ENCODE measurements at regions not wholly inside any gene's neighbourhood (a gene's known extent, or its start where the extent isn't known, plus 50 kb on each side); places are given as distances from the start of the nearest gene placed in this dataset.

DNA sequence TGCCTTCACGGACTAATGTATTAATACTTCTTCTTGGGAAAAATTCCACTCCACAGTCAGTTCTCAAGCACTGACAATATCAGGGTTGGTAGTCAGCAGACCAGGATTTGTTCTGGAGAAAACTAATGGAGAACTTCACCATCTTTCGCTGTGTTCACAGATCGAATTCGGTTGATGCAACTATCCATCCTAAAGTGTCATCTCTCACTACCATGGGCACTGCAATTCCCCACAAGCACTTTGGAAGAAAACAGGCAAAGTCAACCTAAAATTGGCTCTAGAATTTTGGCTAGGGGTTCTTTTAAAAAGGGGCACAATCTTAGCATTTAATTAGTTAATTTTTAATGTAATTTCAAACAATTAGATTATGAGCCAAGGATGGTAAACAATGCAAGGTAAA, 164.4 kb downstream of the HGF start:
- no peak for DNase-seq

DNA sequence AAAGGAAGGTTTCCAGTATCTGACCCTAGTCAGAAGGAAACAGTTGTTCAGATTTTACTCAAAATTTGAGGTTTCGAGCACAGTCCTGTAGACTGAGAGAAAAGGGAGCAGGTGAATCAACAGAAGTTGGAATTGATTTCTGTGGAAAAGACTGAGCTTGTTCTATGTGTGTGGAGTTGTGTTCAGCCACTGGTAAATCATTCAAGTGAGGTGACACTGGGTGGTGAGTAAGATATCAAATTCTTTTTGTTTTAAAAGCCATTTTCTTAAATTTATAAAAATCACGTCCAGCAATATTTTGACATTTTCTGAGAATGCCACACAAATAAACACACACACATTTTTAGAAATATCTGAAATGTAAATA, 165.1 kb downstream of the HGF start:
- DNase-seq: no peak

DNA sequence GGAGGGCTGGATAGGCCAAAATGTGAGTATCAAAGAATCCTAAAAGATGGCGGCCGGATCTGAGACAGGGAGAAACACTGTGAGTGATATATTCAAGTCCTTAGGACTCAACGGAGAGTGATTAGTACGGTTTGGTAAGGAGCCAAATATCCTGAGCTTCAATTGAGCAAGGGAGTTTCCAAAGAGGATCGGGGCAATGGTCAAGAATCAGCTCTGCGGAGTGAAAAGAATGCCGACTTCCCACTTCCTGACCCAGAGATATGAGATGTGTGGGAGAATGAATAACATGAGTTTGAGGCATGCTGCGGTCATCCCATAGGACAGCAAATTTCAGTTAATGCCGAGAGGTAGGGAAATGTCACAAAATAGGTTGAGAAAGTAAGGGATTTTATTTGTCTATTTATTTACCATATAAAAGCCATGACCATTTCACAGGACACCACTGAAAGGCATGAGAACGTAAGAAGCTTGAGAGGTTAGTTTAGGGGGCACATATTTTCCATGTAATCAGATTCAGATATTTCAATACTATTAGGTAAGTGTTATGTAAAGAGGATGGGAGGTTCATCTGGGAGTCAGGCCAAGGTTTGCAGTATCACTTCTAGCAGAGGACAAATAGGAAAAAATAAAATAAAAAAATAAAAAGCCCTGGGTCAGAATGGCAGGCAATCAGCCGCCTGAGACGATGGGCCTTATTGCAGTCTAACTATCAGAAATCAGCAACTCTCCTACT, 165.6 kb downstream of the HGF start:
- DNase-seq: no peak

DNA sequence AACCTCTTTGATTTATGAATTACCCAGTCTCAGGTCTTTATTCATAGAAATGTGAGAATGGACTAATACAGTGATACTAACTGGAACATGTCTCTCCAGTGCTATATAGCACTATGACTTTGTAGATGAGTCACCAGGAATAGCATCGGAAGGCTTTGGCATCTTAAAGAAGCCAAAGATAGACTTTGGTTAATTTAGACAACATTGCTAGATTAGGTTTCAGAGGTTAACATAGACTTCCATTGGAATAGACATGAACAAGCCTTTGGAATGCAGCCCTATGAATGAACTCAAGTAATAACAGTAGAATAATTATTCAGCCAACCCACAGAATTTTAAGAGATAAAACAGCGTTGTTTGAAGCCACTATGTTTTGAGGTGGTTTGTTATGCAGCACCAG, 169.2 kb downstream of the HGF start:
- DNase-seq: no peak

DNA sequence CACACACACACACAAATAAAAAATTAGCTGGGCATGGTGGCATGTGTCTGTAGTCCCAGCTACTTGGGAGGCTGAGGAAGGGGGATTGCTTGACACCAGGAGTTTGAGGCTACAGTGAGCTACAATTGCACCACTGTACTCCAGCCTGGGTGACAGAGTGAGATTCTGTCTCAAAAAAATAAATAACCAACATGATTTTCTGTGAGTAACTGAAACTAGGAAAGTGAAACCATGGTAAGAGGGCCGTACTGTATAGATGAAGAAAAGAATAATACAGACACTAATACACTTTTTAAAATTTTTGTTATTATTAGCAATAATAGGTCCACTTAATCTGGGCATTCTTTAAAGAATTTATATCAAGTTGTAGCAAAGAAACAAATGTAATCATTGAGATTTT, 170.9 kb downstream of the HGF start:
- no peak for DNase-seq

DNA sequence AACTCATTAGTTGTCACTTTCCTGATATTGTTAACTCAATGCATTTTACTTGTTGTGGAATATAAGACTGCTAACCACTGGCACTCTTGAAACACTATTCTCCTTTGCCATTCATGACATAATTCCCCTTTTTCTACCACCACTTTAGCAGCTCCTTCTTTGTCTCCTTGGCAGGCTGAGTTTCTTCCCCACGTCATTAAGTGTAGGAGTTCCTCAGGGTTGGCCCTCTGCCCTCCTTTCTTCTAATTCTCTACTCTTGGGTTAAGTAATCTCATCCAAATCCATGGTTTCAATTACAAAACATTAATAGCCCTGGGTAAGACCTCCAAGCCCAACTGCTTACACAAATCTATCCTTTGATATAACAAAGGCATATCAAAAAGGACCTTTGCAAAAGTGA, 175.1 kb downstream of the HGF start:
- no peak for DNase-seq

DNA sequence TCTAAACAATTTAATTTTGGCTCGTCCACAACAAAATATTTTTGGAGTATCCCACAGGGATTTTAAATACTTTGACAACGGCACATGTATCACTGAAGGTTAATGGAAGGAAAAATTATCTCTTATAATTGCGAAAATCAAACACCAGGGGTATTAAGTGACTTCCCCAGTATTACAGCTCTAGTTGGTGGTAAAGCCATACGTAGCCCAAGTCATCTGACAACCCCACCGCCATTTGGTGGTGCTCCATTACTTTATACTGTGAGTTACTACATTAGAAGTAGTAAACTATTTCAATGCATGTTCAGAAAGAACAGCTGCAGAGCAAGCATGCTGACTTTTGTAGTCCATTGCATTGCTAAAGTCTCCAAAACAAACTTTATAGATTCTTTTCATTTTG, 179.7 kb downstream of the HGF start:
- DNase-seq: no peak

DNA sequence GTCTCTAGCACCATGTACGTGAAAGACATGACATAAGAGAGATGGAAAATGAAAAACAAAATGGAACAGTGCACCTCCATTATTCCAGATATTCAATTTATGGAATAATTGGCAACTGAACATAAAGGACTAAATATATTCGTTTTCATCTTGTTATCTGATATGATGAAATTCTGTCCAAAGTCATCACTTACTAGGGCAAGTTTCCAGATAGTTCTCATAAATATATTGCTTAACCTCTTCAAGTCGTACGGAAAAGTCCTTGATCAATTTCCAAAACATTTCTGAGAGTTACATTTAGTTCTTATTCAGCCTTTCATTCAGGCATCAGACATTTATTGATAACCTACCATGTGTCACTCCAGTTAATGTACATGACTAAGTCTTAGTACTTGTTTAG, 185.2 kb downstream of the HGF start:
- DNase-seq: no peak

DNA sequence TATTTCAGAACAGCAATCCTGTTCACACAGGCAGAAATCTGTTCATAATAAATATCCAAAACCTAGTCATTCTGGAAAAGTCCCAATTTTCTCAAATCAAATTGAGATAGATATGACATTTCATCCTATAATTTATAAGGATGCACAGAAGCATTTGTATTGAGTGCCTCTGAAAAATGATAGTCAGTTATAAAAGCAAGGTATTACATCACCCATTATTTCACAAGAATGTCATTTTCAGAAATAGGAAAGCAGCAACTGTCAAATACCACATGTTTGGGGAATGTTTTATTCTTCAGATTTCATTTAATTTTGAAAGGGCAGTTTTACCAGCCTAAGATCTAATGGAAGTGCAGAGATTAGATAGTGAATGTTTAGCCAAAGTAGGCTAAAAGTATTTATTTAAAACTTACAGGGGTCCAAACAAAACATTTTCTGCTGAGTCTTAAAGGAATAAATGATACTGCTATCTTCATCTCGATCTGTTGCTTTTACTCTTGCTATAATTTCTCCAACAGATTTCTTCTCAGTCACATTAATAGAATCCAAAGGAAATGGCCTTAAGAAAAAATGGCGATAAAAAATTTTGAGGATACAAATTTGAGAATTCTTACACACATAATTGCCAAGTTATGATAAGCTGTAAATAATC, 185.8 kb downstream of the HGF start:
- no peak for DNase-seq

DNA sequence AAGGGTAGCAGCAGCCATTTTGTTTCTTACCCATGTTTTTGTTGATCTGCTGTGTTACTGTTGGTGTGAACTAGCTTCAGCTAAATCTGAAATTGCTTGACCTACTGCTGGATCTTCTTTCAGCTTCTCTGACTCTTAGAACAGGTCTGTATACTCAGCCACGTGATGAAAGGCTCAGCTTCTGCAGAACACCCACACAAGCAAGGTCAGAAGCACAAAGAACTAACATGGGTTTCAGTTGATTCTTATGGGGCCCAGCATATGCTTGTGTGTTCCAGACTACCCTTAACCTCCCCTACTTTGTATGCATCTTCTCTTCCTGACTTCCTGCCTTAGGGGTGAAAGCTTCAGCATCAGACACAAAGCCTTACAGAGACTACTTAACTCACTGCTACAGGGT, 186.8 kb downstream of the HGF start:
- no peak for DNase-seq

DNA sequence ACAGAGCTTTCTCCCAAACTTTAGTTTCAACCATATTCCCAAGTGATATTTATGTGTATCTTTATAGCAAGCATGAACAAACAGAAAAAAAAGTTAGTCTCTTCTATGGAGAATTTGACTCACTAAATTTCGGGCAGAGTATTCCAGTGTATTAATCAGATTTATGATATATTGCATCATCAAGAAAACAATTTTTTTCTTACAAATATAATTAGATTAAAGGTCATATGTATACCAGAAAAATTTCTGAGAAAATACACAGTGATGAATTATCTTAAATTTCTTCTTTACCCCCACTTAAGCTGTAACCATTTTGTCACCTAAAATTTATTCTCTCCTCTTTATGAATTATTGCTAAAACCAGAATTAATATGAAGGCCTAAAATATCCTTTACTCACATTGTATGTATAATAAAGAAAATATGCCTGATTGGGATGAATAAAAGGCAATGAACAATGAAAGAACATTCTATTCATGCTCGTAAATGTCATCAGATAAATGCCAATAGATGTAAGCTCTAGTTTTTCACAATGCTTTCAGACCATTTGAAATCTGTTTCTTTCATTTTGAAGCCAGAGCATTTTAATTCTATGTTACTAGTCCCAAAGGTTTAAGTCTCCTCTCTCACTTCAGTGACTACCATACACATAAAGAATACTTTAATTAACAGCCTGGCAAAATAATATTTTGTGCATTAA, 192.1 kb downstream of the HGF start:
- no peak for DNase-seq

DNA sequence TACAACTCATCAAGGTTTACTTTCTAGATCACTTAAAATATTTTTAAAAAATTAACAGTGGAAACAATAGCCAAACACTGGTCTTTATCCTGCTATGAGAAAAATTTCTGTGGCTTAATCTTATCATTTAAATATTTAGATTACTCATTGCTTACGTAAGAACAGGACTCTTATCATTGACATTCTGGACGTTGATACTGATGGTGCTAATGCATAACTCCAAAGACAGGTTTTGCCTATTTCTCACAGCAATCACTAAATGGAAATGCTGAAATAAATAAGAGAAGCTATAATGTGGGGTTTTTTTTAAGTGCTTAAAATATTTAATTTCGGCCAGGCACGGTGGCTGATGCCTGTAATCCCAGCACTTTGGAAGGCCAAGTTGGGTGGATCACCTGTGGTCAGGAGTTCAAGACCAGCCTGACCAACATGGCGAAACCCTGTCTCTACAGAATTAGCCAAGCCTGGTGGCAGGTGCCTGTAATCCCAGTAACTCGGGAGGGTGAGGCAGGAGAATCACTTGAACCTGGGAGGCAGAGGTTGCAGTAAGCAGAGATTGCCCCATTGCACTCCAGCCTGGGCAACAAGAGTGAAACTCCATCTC, 195.0 kb downstream of the HGF start:
- no peak for DNase-seq

DNA sequence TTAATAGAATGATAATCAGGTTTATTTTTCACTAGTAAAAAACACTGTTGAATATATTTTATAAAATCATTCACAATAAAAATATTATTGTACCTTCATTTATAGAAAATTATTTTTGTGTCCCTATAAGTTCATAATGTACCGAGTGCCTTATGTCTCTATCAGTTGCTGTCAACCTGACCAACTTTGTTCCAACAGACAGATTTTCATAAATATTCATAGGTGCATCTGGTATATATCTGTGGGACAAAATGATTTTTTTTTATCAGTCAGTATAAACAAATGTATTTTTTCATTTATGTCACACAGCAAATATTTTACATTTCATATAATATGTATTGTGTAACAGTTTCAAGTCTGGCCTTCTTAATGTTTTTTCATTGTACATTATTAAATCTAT, 195.9 kb downstream of the HGF start:
- no peak for DNase-seq

DNA sequence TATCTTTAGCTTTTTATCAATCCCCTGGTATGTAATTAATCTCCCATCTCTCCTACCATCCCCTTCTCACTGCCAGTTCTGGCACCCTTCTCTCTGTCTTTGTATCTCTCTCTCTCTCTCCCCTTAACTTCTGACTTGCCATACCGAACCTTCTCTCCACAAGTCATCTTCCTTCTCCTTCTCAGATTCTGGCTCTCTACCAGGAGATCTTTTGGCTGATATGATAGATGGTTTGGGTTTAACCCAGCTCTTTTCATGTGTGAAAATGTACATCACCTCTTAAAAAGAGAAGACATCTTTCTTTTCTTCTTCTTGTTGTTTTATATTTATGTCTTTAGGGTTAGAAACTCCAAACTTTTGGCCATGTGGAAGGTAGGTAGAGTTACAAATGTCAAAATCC, 196.7 kb downstream of the HGF start:
- no peak for DNase-seq

DNA sequence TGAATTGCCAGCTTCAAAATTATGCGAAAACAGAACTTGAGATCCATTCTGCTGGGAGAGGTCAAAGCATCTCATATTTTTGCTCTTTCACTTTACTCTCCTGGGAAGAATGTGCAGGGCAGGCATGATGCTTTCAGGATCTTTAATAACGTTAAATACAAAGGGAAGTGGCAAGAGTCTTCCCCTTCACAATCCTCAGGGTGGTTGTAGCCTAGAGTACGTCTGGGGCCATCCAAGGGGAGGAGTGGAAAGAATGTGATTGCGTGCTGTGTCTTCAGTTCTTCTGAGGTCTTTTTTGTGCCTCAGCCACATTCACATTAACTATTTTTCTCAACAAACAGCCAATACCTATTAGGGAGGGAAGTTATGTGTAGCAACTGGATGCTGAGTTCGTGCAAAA, 207.3 kb downstream of the HGF start:
- no peak for DNase-seq

DNA sequence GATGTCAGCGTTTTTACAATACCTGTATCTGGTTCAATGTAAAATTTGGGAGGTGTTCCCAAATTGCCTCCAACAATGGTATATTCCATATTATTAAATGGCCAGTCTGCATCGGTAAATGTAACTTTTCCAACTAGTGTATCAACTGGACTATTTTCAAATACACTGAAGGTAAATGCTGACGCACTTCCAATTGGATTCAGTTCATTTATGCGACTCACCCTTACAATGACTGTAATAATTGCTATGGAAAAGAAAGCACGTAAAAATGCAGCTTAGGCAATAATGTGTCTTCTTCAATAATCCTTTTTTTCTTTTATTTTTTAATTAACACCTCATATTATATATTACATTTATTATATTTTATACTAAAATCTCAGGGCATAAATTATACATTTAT, 209.1 kb downstream of the HGF start:
- no peak for DNase-seq

DNA sequence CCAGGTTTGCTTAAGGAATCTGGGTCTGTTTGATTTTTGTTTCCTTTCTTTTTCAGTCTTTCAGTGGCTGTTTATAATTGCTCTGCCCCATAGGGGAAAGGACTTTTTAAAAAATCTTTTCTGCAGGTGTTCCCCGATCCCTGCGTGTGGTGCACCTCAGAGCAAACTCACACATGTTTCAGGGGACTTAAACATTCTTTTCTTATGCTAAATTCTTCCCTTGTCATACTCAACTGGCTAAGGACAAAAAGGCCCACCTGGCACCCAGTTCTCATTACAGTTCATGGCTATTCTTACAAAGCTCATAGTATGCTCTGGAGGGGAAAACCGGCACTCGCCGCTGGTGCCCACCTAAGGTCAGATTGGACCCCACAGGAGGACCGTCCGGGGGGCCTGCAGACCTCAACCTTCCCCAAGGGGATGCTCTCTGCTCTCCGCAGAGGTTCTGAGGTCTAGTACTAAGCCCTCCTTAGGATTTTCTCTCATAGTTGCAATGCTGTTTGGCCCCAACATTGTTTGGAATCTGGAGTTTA, 220.3 kb downstream of the HGF start:
- DNase-seq: no peak

DNA sequence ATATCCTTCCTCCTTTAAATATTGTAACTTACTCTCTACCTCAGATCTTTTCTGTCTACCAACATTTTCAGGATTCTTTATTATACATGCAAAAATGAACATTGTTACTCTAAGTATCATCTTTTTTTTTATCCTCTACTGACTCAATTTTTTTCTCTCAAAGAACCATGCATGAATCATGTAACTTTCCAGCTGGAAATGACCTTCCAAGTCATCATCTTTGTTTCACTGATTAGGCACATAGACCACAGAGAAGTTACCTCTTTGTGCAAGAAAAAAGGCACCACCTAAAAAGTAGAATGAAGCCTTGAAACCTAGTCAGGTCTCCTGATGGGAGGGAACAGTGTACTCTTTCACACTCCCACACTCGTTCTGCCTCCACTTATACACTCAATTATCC, 234.9 kb downstream of the HGF start:
- no peak for DNase-seq

DNA sequence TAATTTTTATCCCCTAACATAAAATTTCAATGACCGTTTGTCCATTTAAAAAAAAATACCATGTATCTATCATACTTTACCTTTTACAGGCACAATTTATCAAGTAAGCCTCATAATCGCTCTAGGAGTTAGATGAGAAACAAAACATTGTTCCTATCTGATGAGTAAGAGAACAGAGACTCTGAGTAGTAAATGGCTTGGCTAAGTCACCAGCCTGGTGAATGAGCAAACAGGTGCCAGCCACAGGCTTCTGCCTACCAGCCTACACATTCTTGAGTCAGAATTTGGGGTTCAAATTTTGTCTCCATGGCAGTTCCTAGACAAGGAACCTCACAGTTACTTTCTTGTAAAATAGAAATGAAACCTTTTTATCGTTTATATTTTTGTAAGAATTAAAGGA, 235.4 kb downstream of the HGF start:
- DNase-seq: no peak

DNA sequence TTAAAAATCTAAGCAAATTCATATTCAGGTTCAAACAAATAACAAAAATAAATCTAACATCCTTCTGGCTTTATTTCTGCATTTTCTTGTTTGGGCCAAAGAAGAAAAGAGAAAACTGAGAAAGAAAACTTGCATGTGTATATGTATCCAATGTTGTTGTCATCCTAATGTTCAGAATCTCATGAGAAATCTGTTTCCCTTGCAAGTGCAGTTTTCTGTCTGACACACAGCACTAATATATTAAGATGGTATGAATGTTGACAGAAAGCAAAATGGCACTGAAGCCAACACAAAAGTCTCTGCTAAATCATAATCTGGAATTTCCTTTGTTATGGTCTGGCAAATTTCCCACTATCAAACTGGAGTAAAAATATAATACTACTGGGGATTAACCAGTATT, 235.9 kb downstream of the HGF start:
- no peak for DNase-seq

DNA sequence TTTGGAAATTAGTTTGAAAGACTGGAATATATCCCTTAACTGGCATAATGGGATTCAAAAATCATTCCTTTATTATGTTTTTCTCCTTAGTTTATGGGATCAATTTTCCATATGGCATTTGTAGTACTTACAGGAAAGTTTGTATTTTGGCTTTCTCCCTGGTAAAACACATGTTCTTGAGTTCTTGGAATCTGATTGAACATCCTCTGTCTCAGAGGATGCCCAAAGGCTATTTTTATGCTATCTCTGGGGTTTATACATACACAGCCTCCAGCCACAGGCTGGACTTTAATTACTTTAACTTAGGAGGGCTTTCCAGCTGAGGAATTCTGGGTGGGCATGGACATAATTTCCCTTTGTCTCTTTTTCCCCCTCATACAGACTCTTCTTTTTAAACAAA, 236.4 kb downstream of the HGF start:
- DNase-seq: no peak

DNA sequence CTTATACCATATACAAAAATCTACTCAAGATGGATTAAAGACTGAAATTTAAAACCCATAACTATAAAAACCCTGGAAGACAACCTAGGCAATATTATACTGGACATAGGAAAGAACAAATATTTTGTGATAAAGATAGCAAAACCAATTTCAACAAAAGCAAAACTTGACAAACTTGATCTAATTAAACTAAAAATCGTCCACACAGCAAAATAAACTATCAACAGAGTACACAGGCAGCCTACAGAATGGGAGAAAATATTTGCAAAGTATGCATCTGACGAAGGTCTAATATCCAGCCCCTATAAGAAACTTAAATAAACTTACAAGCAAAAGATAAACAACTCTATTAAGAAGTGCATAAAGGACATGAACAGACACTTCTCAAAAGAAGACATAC, 240.1 kb downstream of the HGF start:
- no peak for DNase-seq

DNA sequence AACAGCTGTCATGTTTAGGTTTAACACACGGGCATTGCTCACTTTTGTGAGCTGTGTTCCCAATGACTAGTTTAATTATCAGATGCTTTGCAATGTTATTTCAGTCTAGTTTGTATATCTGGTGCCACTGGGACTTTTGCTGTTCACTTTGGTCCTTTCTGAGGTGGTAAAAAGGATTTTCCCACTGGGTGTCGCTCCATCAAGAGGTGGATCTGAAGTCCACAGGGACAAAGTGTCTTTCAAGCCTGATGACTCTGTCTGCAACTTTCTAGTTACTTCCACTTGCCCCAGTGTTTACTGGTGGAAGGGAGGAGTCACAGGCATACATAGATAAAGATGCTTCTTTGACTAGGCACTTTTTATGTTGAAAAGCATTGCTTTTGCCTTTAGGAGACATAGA, 242.2 kb downstream of the HGF start:
- DNase-seq: no peak

DNA sequence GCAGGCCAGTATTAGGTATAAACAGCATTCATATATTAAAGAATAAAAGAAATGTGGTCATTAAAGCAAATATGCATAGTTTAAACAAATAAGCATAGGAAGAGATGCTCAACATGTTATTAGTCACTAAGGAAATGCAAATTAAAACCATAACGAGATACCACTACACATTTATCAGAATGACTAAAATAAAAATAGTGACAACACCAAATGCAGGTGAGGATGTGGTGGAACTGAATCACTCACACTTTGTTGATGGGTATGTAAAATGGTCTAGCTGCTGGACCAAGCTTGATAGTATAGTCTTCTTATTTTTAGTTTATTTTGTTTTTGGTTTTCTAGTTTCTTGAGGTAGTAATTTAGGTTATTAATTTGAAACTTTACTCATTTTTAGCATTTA, 242.9 kb downstream of the HGF start:
- DNase-seq: no peak
